ENCODE measurements at regions not wholly inside any gene's neighbourhood (a gene's known extent, or its start where the extent isn't known, plus 50 kb on each side); places are given as distances from the start of the nearest gene placed in this dataset.
"Not testable (repeated sequence)": the region's sequence is repeated elsewhere in the genome, so short reads cannot be mapped to it uniquely, and the experiment has no call there.

DNA sequence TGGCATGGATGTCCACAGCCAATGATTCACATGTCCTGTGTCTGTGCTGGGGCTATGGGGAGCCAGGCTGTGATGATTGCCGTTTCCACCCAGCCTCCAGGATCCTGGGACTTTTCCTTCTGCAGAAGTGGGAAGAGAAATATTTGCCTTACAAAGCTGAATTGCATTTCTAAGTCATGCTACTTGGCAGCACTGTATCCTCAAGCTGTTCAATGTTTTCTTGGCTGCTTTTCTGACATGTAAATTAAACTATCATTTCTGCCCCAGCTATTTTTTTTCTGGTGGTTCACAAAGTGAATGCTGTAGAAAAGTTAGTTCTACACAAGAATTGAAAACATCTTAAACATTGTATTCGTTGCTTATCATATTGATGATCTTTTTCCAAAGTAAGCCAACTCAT is 51.9 kb upstream of the TCERG1L start:
- no peak for TF ChIP-seq POLR2A (IDR thresholded peaks at IDR 0.05)
- TF ChIP-seq, protein P1, sequence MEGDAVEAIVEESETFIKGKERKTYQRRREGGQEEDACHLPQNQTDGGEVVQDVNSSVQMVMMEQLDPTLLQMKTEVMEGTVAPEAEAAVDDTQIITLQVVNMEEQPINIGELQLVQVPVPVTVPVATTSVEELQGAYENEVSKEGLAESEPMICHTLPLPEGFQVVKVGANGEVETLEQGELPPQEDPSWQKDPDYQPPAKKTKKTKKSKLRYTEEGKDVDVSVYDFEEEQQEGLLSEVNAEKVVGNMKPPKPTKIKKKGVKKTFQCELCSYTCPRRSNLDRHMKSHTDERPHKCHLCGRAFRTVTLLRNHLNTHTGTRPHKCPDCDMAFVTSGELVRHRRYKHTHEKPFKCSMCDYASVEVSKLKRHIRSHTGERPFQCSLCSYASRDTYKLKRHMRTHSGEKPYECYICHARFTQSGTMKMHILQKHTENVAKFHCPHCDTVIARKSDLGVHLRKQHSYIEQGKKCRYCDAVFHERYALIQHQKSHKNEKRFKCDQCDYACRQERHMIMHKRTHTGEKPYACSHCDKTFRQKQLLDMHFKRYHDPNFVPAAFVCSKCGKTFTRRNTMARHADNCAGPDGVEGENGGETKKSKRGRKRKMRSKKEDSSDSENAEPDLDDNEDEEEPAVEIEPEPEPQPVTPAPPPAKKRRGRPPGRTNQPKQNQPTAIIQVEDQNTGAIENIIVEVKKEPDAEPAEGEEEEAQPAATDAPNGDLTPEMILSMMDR (IDR thresholded peaks at IDR 0.05) = no peak
- DNase-seq = no peak
- no peak overlapping the region for H3K27ac ChIP-seq
- peaks cover 0 to 9% (median 4%) of the 10 kb centered on the region in 4 donors for H3K9me3 ChIP-seq
- H3K4me3 ChIP-seq = no peak overlapping the region
- H3K36me3 ChIP-seq = no peaks in the 10 kb centered on the region
- H3K4me1 ChIP-seq = no peaks in the 10 kb centered on the region
- no peaks in the 10 kb centered on the region for H3K27me3 ChIP-seq

DNA sequence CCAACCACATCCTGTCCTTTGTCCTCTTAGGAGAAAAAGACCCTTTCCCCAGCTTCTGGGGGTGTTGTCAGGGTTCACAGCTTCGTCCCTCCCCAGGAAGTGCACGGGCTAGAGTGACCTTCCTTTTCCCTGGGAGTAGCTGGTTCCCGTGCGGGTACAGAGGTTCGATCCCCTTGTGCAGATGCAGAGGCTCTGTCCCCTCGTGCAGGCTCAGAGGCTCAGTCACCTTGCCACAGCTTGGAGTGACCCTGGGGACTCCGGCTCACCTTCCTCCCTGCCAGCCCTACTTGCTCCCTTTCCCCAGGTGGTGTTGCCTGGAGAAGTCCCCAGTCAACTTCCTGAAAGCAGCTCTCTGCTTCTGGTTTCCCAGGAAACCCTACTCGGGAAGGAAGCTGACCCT is 60.0 kb upstream of the TCERG1L start:
- no peak for TF ChIP-seq POLR2A (IDR thresholded peaks at IDR 0.05)
- TF ChIP-seq, protein P1 (IDR thresholded peaks at IDR 0.05) = no peak
- Histone ChIP-seq H3K4me1 (peaks cover 0 to 3% (median 0%) of the 10 kb centered on the region in 4 donors), H3K27ac (no peak overlapping the region), H3K9me3 (peaks cover 0 to 7% (median 3%) of the 10 kb centered on the region in 4 donors), H3K4me3 (no peak overlapping the region), H3K36me3 (no peaks in the 10 kb centered on the region), H3K27me3 (no peaks in the 10 kb centered on the region)
- no peak for DNase-seq

DNA sequence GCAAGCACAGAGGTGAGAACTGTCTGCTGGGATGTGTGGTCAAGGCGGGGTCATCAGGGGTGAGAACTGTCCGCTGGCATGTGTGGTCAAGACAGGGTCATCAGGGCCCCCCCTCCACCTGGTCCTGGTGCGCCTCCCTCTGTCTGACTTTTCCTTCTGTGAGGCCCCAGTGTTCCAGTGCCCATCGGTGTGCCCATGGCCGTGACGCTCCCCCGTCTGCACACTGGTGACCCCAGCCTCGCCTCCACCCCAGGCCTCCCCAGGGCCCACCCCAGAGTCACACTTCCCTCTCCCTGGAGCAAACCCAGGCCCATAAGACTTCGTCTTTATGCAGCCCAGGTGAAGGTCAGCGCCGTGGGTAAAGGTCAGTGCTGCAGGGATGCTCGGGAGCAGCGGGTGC is 70.1 kb upstream of the TCERG1L start:
- Histone ChIP-seq H3K27ac (no peak overlapping the region), H3K9me3 (no peaks in the 10 kb centered on the region), H3K4me1 (no peaks in the 10 kb centered on the region), H3K36me3 (no peaks in the 10 kb centered on the region), H3K27me3 (no peaks in the 10 kb centered on the region), H3K4me3 (no peak overlapping the region)
- TF ChIP-seq, protein P1 (IDR thresholded peaks at IDR 0.05) = no peak
- no peak for TF ChIP-seq POLR2A (IDR thresholded peaks at IDR 0.05)
- DNase-seq = no peak

DNA sequence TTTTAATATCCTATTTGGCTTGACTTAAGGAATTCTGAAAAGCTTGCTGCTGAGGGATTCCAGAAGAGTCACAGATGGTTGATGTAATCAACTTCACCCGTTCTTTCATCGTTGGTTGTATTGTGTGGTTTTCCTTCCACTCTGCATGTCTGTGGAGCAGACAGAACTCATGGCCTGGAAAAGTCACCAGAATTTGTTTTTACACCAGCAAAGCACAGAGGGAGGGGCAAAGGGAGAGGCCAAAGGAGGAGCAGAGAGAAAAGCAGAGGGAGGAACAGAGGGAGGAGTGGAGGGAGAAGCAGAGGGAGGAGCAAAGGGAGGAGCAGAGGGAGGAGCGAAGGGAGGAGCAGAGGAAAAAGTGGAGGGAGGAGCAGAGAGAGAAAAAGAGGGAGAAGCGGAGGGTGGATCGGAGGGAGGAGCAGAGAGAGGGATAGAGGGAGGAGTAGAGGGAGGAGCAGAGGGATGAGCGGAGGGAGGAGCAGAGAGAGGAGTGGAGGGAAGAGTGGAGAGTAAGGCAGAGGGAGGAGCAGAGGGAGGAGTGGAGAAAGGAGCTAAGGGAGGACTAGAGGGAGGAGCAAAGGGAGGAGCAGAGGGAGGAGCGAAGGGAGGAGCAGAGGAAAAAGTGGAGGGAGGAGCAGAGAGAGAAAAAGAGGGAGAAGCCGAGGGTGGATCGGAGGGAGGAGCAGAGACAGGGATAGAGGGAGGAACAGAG is 73.8 kb upstream of the TCERG1L start:
- H3K36me3 ChIP-seq, H3K4me3 ChIP-seq, H3K4me1 ChIP-seq, H3K27me3 ChIP-seq, H3K9me3 ChIP-seq, H3K27ac ChIP-seq, DNase-seq: not testable (repeated sequence)

DNA sequence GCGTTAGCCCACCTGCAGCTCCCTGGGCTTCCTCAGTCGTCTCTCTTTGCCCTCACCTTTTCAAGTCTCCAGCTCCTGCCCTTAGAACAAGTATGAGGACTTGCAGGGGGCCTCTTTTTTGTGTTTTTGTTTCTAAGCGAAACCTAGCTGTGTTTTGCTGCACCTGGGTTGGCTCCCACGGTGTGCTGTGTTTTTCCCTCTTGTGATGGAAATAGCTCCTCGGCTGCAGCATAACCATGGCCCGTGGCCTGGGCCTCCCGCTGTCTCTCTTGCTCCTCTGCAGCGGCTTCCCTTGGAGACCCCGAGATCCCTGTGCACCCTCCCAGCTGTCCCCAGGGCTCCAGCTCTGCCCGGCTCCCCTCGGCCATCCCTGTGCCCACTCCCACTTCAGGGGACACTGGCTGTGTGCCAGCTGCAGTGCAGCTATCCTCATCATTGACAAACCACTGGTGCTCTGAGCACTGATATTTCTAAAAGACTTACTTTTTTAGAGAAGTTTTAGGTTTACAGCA is 75.6 kb upstream of the TCERG1L start:
- no peak for DNase-seq

DNA sequence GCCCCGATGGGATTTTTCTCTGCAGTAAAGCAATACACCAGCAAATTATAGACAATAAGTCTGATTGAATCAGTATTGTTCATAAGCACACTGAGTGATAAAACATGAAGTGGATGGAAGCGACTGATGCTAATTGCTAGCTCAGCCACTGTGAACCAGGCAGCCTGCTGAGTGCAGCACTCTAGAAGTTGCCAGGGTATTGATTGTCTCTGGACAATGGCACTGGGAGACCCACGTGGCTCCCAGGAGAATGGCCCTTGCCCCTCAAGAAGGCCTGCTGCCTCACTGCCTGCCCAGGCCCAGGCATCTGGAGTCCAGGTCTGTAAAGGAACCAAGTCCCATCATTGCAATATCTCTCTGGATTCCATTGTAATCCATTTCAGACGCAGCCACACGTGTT is 80.4 kb upstream of the TCERG1L start:
- no peak for TF ChIP-seq POLR2A (IDR thresholded peaks at IDR 0.05)
- TF ChIP-seq, protein P1 (IDR thresholded peaks at IDR 0.05) = no peak
- H3K36me3 ChIP-seq = no peaks in the 10 kb centered on the region
- no peak overlapping the region for H3K4me3 ChIP-seq
- no peaks in the 10 kb centered on the region for H3K9me3 ChIP-seq
- H3K27me3 ChIP-seq = no peaks in the 10 kb centered on the region
- DNase-seq = no peak
- H3K4me1 ChIP-seq = no peaks in the 10 kb centered on the region
- no peak overlapping the region for H3K27ac ChIP-seq

More for the DNA sequence above, 75.6 kb upstream of the TCERG1L start:
- no peaks in the 10 kb centered on the region for H3K36me3 ChIP-seq
- no peak for TF ChIP-seq POLR2A (IDR thresholded peaks at IDR 0.05)
- TF ChIP-seq, protein P1 (IDR thresholded peaks at IDR 0.05) = no peak
- no peaks in the 10 kb centered on the region for H3K27me3 ChIP-seq
- H3K9me3 ChIP-seq = no peaks in the 10 kb centered on the region
- H3K27ac ChIP-seq = no peak overlapping the region
- no peak overlapping the region for H3K4me3 ChIP-seq
- no peaks in the 10 kb centered on the region for H3K4me1 ChIP-seq

Data from Peyer's patch (tissue), 4 donors.